OCI-LY3 (cell line): ENCODE measurements at regions not wholly inside any gene's neighbourhood (a gene's known extent, or its start where the extent isn't known, plus 50 kb on each side); places are given as distances from the start of the nearest gene placed in this dataset.

Experiments
- EZH2phosphoT487 ChIP-seq: fragments of 200-600 bp; shearing (Covaris generic); IDR thresholded peaks from 2 replicates; pipeline ENCODE4 v1.6.1; 2018; ENCODE audit warnings: antibody characterized with exemption, mixed run types, low read depth
- TF ChIP-seq, protein P1 (sequence below): fragments of 200-600, 300-600 bp; sonication (generic); IDR thresholded peaks from 2 replicates; pipeline ENCODE4 v1.5.1; 2014; ENCODE audit warnings: antibody characterized with exemption, low read length, low read depth

DNA sequence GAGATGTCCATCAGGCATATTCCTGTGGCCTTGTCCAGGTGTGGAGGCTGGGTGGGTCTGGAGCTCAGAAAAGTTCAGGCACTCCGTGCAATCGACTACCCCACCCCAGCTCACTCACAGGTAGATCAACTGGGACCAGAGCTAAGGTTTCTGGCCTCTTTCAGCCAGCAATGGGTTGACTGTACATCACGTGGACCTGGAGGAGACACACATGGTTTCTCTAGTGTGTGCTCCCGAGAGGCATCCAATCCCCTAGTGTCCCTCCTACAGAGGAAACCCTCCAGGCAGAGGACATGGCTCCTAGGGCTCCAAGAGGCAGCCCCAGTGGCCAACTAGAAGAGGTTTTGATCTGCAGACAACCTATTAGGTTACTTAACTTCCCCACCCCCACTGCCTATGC is 119.5 kb upstream of the RGS6 start:
- TF ChIP-seq, protein P1, sequence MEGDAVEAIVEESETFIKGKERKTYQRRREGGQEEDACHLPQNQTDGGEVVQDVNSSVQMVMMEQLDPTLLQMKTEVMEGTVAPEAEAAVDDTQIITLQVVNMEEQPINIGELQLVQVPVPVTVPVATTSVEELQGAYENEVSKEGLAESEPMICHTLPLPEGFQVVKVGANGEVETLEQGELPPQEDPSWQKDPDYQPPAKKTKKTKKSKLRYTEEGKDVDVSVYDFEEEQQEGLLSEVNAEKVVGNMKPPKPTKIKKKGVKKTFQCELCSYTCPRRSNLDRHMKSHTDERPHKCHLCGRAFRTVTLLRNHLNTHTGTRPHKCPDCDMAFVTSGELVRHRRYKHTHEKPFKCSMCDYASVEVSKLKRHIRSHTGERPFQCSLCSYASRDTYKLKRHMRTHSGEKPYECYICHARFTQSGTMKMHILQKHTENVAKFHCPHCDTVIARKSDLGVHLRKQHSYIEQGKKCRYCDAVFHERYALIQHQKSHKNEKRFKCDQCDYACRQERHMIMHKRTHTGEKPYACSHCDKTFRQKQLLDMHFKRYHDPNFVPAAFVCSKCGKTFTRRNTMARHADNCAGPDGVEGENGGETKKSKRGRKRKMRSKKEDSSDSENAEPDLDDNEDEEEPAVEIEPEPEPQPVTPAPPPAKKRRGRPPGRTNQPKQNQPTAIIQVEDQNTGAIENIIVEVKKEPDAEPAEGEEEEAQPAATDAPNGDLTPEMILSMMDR: no peak
- no peak for TF ChIP-seq EZH2phosphoT487
